ENCODE measurements at regions not wholly inside any gene's neighbourhood (a gene's known extent, or its start where the extent isn't known, plus 50 kb on each side); places are given as distances from the start of the nearest gene placed in this dataset.

- TF ChIP-seq CTCF (conservative IDR thresholded peaks at IDR 0.05 in 1 of 2, IDR thresholded peaks at IDR 0.05 in 1 of 2; ENCODE audit: low read depth in 1 of 2, low read length in 2 of 2) (no peak), EZH2 (IDR thresholded peaks at IDR 0.05; ENCODE audit: low read length, missing control alignments) (no peak)
These were observed 112.5 kb downstream of the RSL24D1 start for GRCh38 chr15:55084216-55084615.

All from fibroblast of lung (primary cell).